SK-N-SH treated with all-trans-retinoic acid at 6 μM for 48 hours (cell line): ENCODE measurements at regions not wholly inside any gene's neighbourhood (a gene's known extent, or its start where the extent isn't known, plus 50 kb on each side); places are given as distances from the start of the nearest gene placed in this dataset.

ENCODE experiments used
- ATAC-seq: fragments of 200-7000 bp; cut with Tn5 transposase; 3 replicates; pipeline ENCODE4 v1.9.1; 2020; ENCODE audit warnings: mild to moderate bottlenecking, moderate library complexity
- ARNTL ChIP-seq: fragments of 450-650 bp; formaldehyde crosslinking; IDR thresholded peaks from 2 replicates; pipeline ENCODE4 v1.5.0; 2020; ENCODE audit warnings: low read depth, mild to moderate bottlenecking, moderate library complexity, borderline replicate concordance
- CREB5 ChIP-seq: fragments of 250-450 bp; sonication (Bioruptor Pico); IDR thresholded peaks from 2 replicates; pipeline ENCODE4 v1.5.1; 2020; ENCODE audit warnings: low read depth, mild to moderate bottlenecking, moderate library complexity
- CSDC2 ChIP-seq: fragments of 250-450 bp; sonication (Bioruptor Pico); IDR thresholded peaks from 2 replicates; pipeline ENCODE4 v1.5.0; 2020; ENCODE audit warnings: mild to moderate bottlenecking, moderate library complexity
- ESRRG ChIP-seq: fragments of 250-450 bp; sonication (Bioruptor Pico); IDR thresholded peaks from 2 replicates; pipeline ENCODE4 v1.6.1; 2021; ENCODE audit warnings: mild to moderate bottlenecking
- GLIS3 ChIP-seq: fragments of 250-450 bp; sonication (Bioruptor Pico); IDR thresholded peaks from 2 replicates; pipeline ENCODE4 v1.5.0; 2020; ENCODE audit warnings: mild to moderate bottlenecking, moderate library complexity
- ISL1 ChIP-seq: fragments of 250-450 bp; sonication (Bioruptor Pico); IDR thresholded peaks from 2 replicates; pipeline ENCODE4 v2.1.2; 2022; ENCODE audit warnings: mild to moderate bottlenecking, moderate library complexity
- OSR1 ChIP-seq: fragments of 250-450 bp; sonication (Bioruptor Pico); IDR thresholded peaks from 2 replicates; pipeline ENCODE4 v1.8.0; 2022; ENCODE audit warnings: moderate library complexity, mild to moderate bottlenecking, inconsistent platforms
- PPARA ChIP-seq: fragments of 250-450 bp; sonication (Bioruptor Pico); IDR thresholded peaks from 2 replicates; pipeline ENCODE4 v1.5.0; 2020; ENCODE audit warnings: mild to moderate bottlenecking, borderline replicate concordance
- SNAI2 ChIP-seq: fragments of 250-450 bp; sonication (Bioruptor Pico); IDR thresholded peaks from 2 replicates; pipeline ENCODE4 v1.5.0; 2020; ENCODE audit warnings: mild to moderate bottlenecking, moderate library complexity
- TCF4 ChIP-seq: fragments of 250-450 bp; sonication (Bioruptor Pico); IDR thresholded peaks from 2 replicates; pipeline ENCODE4 v1.8.0; 2021; ENCODE audit warnings: mild to moderate bottlenecking, moderate library complexity, borderline replicate concordance
- TOX ChIP-seq: fragments of 250-450 bp; sonication (Bioruptor Pico); IDR thresholded peaks from 2 replicates; pipeline ENCODE4 v1.8.0; 2021; ENCODE audit warnings: mild to moderate bottlenecking, moderate library complexity, borderline replicate concordance
- ZC3H10 ChIP-seq: fragments of 250-450 bp; sonication (Bioruptor Pico); IDR thresholded peaks from 2 replicates; pipeline ENCODE4 v1.5.1; 2021; ENCODE audit warnings: mild to moderate bottlenecking, moderate library complexity
- ZFP3 ChIP-seq: fragments of 250-450 bp; sonication (Bioruptor Pico); IDR thresholded peaks from 2 replicates; pipeline ENCODE4 v1.5.0; 2020; ENCODE audit warnings: mild to moderate bottlenecking, moderate library complexity
- ZFP30 ChIP-seq: fragments of 450-650 bp; formaldehyde crosslinking; IDR thresholded peaks from 2 replicates; pipeline ENCODE4 v1.5.0; 2022; ENCODE audit warnings: mild to moderate bottlenecking, moderate library complexity
- ZNF565 ChIP-seq: fragments of 450-650 bp; formaldehyde crosslinking; conservative IDR thresholded peaks from 2 replicates; pipeline ENCODE4 v1.5.0; 2020; ENCODE audit warnings: low read depth, mild to moderate bottlenecking, moderate library complexity
- ZNF70 ChIP-seq: fragments of 450-650 bp; formaldehyde crosslinking; IDR thresholded peaks from 2 replicates; pipeline ENCODE4 v1.5.0; 2020; ENCODE audit warnings: mild to moderate bottlenecking, moderate library complexity
- ZNF8 ChIP-seq: fragments of 450-650 bp; formaldehyde crosslinking; IDR thresholded peaks from 2 replicates; pipeline ENCODE4 v1.5.0; 2020; ENCODE audit warnings: mild to moderate bottlenecking, moderate library complexity
- TF ChIP-seq, protein P1 (sequence below): fragments of 250-450 bp; sonication (Bioruptor Pico); IDR thresholded peaks from 2 replicates; pipeline ENCODE4 v1.8.0; 2020; ENCODE audit warnings: mild to moderate bottlenecking, moderate library complexity, borderline replicate concordance
- TF ChIP-seq, protein P2 (sequence below): fragments of 250-450 bp; sonication (Bioruptor Pico); IDR thresholded peaks from 2 replicates; pipeline ENCODE4 v1.5.0; 2020; ENCODE audit warnings: mild to moderate bottlenecking, moderate library complexity
- TF ChIP-seq, protein P3 (sequence below): fragments of 250-450 bp; sonication (Bioruptor Pico); IDR thresholded peaks from 2 replicates; pipeline ENCODE4 v1.5.1; 2021; ENCODE audit warnings: mild to moderate bottlenecking, moderate library complexity
- TF ChIP-seq, protein P4 (sequence below): fragments of 250-450 bp; sonication (Bioruptor Pico); IDR thresholded peaks from 2 replicates; pipeline ENCODE4 v1.8.0; 2021; ENCODE audit warnings: low read depth, mild to moderate bottlenecking, moderate library complexity, borderline replicate concordance

DNA sequence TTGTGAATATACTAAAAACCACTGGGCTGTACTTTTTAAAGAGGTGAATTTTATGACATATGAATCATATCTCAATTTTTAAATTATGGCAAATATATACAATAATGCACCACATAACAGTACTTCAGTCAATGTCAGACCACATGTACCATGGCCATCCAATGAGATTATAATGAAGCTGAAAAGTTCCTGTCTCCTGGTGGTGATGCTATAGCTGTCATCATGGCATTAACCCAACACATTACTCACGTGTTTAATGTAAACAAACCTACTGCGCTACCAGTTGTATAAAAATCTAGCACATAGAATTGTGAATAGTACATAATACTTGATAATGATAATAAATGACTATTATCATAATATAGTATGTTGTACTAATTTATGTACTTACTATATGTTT, 77.6 kb upstream of the ID2 start:
- no peak for ATAC-seq
- TF ChIP-seq, protein P1, sequence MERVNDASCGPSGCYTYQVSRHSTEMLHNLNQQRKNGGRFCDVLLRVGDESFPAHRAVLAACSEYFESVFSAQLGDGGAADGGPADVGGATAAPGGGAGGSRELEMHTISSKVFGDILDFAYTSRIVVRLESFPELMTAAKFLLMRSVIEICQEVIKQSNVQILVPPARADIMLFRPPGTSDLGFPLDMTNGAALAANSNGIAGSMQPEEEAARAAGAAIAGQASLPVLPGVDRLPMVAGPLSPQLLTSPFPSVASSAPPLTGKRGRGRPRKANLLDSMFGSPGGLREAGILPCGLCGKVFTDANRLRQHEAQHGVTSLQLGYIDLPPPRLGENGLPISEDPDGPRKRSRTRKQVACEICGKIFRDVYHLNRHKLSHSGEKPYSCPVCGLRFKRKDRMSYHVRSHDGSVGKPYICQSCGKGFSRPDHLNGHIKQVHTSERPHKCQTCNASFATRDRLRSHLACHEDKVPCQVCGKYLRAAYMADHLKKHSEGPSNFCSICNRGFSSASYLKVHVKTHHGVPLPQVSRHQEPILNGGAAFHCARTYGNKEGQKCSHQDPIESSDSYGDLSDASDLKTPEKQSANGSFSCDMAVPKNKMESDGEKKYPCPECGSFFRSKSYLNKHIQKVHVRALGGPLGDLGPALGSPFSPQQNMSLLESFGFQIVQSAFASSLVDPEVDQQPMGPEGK (CRISPR knock-in tag): no peak
- no peak for TF ChIP-seq GLIS3 (CRISPR knock-in tag)
- no peak for TF ChIP-seq PPARA (CRISPR knock-in tag)
- no peak for TF ChIP-seq ZNF565
- no peak for TF ChIP-seq ZNF70 (CRISPR knock-in tag)
- no peak for TF ChIP-seq ARNTL (CRISPR knock-in tag)
- TF ChIP-seq CSDC2: no peak
- TF ChIP-seq, protein P2, sequence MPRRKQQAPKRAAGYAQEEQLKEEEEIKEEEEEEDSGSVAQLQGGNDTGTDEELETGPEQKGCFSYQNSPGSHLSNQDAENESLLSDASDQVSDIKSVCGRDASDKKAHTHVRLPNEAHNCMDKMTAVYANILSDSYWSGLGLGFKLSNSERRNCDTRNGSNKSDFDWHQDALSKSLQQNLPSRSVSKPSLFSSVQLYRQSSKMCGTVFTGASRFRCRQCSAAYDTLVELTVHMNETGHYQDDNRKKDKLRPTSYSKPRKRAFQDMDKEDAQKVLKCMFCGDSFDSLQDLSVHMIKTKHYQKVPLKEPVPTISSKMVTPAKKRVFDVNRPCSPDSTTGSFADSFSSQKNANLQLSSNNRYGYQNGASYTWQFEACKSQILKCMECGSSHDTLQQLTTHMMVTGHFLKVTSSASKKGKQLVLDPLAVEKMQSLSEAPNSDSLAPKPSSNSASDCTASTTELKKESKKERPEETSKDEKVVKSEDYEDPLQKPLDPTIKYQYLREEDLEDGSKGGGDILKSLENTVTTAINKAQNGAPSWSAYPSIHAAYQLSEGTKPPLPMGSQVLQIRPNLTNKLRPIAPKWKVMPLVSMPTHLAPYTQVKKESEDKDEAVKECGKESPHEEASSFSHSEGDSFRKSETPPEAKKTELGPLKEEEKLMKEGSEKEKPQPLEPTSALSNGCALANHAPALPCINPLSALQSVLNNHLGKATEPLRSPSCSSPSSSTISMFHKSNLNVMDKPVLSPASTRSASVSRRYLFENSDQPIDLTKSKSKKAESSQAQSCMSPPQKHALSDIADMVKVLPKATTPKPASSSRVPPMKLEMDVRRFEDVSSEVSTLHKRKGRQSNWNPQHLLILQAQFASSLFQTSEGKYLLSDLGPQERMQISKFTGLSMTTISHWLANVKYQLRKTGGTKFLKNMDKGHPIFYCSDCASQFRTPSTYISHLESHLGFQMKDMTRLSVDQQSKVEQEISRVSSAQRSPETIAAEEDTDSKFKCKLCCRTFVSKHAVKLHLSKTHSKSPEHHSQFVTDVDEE (CRISPR knock-in tag): no peak
- no peak for TF ChIP-seq SNAI2 (CRISPR knock-in tag)
- TF ChIP-seq ISL1 (CRISPR knock-in tag): no peak
- TF ChIP-seq, protein P3, sequence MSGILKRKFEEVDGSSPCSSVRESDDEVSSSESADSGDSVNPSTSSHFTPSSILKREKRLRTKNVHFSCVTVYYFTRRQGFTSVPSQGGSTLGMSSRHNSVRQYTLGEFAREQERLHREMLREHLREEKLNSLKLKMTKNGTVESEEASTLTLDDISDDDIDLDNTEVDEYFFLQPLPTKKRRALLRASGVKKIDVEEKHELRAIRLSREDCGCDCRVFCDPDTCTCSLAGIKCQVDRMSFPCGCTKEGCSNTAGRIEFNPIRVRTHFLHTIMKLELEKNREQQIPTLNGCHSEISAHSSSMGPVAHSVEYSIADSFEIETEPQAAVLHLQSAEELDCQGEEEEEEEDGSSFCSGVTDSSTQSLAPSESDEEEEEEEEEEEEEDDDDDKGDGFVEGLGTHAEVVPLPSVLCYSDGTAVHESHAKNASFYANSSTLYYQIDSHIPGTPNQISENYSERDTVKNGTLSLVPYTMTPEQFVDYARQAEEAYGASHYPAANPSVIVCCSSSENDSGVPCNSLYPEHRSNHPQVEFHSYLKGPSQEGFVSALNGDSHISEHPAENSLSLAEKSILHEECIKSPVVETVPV (CRISPR knock-in tag): no peak
- TF ChIP-seq ZFP30 (CRISPR knock-in tag): no peak
- TF ChIP-seq ZFP3: no peak
- no peak for TF ChIP-seq TCF4 (CRISPR knock-in tag)
- no peak for TF ChIP-seq ZNF8 (CRISPR knock-in tag)
- TF ChIP-seq ESRRG (CRISPR knock-in tag): no peak
- TF ChIP-seq, protein P4, sequence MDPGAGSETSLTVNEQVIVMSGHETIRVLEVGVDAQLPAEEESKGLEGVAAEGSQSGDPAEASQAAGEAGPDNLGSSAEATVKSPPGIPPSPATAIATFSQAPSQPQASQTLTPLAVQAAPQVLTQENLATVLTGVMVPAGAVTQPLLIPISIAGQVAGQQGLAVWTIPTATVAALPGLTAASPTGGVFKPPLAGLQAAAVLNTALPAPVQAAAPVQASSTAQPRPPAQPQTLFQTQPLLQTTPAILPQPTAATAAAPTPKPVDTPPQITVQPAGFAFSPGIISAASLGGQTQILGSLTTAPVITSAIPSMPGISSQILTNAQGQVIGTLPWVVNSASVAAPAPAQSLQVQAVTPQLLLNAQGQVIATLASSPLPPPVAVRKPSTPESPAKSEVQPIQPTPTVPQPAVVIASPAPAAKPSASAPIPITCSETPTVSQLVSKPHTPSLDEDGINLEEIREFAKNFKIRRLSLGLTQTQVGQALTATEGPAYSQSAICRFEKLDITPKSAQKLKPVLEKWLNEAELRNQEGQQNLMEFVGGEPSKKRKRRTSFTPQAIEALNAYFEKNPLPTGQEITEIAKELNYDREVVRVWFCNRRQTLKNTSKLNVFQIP (CRISPR knock-in tag): no peak
- no peak for TF ChIP-seq ZC3H10 (CRISPR knock-in tag)
- no peak for TF ChIP-seq TOX (CRISPR knock-in tag)

- ATAC-seq: peak; percentile 36; the same call in 2 of the 3 replicates
- TF ChIP-seq ZC3H10 (CRISPR knock-in tag): no peak
- TF ChIP-seq PPARA (CRISPR knock-in tag): no peak
- TF ChIP-seq ESRRG (CRISPR knock-in tag): no peak
- no peak for TF ChIP-seq GLIS3 (CRISPR knock-in tag)
- TF ChIP-seq CREB5 (CRISPR knock-in tag): no peak
- TF ChIP-seq, protein P1 (CRISPR knock-in tag): no peak
- TF ChIP-seq ZFP3: no peak
- TF ChIP-seq TOX (CRISPR knock-in tag): no peak
- no peak for TF ChIP-seq OSR1
Measured at GRCh38 chr2:8605351-8606065, 76.3 kb upstream of the ID2 start.
